HCT116 (cell line): ENCODE measurements at regions not wholly inside any gene's neighbourhood (a gene's known extent, or its start where the extent isn't known, plus 50 kb on each side); places are given as distances from the start of the nearest gene placed in this dataset.

Experiments
- ATAC-seq: fragments of 200-7000 bp; cut with Tn5 transposase; 2 replicates; pipeline ENCODE4 v1.9.1; 2020; ENCODE audit warnings: mild to moderate bottlenecking, moderate library complexity
- BruUV-seq: library from RNA; stranded (reverse); fragments of 400-500 nt; replicated peaks from 2 replicates; lab custom pipeline; 2021; lab: Mats Ljungman, UMichigan
- CTCF ChIA-PET: fragments of 300-600 bp; sonication (Branson Sonifier 250); formaldehyde crosslinking; loops from one replicate; lab custom pipeline; 2021; ENCODE audit warnings: antibody characterized with exemption; lab: Charles Lee
- POLR2A ChIA-PET: fragments of 300-600, 350-600 bp; sonication (Branson Sonifier 250); formaldehyde crosslinking; loops from one replicate; lab custom pipeline; 2021; ENCODE audit warnings: antibody characterized with exemption; lab: Charles Lee
- RAD21 ChIA-PET, 2 experiments: fragments of 300-600 bp; sonication (Branson Sonifier 250); formaldehyde crosslinking; loops; one replicate each; lab custom pipeline; 2023; ENCODE audit warnings: low total read pairs in 2 of 2; ENCODE audit not compliant: uncharacterized antibody in 2 of 2, unreplicated experiment in 2 of 2, low non-redundant PET in 1 of 2; lab: Charles Lee
- DNase-seq: peaks from one replicate; pipeline ENCODE4 v3.0.0-alpha.2; 2010; ENCODE audit warnings: low read depth, low spot score
- H2AFZ ChIP-seq: fragments of 200-600 bp; shearing (Covaris generic), sonication (generic); 2 replicates; pipeline ENCODE4 v1.6.1; 2017; ENCODE audit warnings: low read depth, mixed run types, mixed read lengths, antibody characterized with exemption, low read length; ENCODE audit not compliant: poor library complexity, severe bottlenecking
- H3K27ac ChIP-seq: 2 replicates; pipeline ENCODE4 v1.5.1; 2012; ENCODE audit warnings: low read depth, low read length
- H3K27me3 ChIP-seq: fragments of 200-600 bp; sonication (generic); 2 replicates; pipeline ENCODE4 v1.6.1; 2016; ENCODE audit warnings: mixed run types, low read length, mixed read lengths; ENCODE audit not compliant: insufficient read depth
- H3K36me3 ChIP-seq, 2 experiments: fragments of 200-500 bp in 1 of 2; fragments of 200-600 bp in 1 of 2; sonication (Bioruptor generic) in 1 of 2; sonication (generic) in 1 of 2; 2 replicates each; pipeline versions ENCODE4 v1.5.1 to v1.6.1; 2014 to 2016; ENCODE audit warnings: low read length in 2 of 2, inconsistent platforms in 1 of 2, mixed read lengths in 1 of 2, mixed run types in 1 of 2; ENCODE audit not compliant: insufficient read depth in 2 of 2, control insufficient read depth in 1 of 2
- H3K4me1 ChIP-seq, 2 experiments: fragments of 200-600 bp in 1 of 2; sonication (generic) in 1 of 2; 2 replicates each; pipeline versions ENCODE4 v1.5.1 to v1.6.1; 2012 to 2017; ENCODE audit warnings: low read length in 2 of 2, inconsistent platforms in 1 of 2, mild to moderate bottlenecking in 1 of 2, mixed read lengths in 1 of 2, mixed run types in 1 of 2, moderate library complexity in 1 of 2; ENCODE audit not compliant: insufficient read depth in 2 of 2, control insufficient read depth in 1 of 2
- H3K4me2 ChIP-seq: fragments of 200-600 bp; sonication (generic); 2 replicates; pipeline ENCODE4 v1.6.1; 2017; ENCODE audit warnings: mixed run types, low read length, mixed read lengths
- H3K4me3 ChIP-seq, 2 experiments: fragments of 200-600 bp in 1 of 2; sonication (generic) in 1 of 2; replicated peaks in 1 of 2; 2 replicates each; pipeline ENCODE4 v1.5.1; 2011 to 2016; ENCODE audit warnings: low read length in 2 of 2, control low read depth in 1 of 2, low read depth in 1 of 2, mild to moderate bottlenecking in 1 of 2, mixed read lengths in 1 of 2, mixed run types in 1 of 2
- H3K79me2 ChIP-seq: fragments of 200-600 bp; sonication (generic); 2 replicates; pipeline ENCODE4 v1.6.1; 2017; ENCODE audit warnings: mild to moderate bottlenecking, mixed run types, low read length, moderate library complexity, mixed read lengths; ENCODE audit not compliant: insufficient read depth
- H3K9ac ChIP-seq: fragments of 200-600 bp; sonication (generic); 2 replicates; pipeline ENCODE4 v1.6.1; 2016; ENCODE audit warnings: low read length, mixed read lengths
- H3K9me2 ChIP-seq: fragments of 200-600 bp; sonication (generic), shearing (Covaris generic); 2 replicates; pipeline ENCODE4 v1.6.1; 2017; ENCODE audit warnings: mixed run types, mild to moderate bottlenecking, moderate library complexity; ENCODE audit not compliant: insufficient read depth
- H3K9me3 ChIP-seq, 2 experiments: fragments of 200-500 bp in 1 of 2; fragments of 200-600 bp in 1 of 2; sonication (Bioruptor generic) in 1 of 2; sonication (generic) in 1 of 2; 2 replicates each; pipeline ENCODE4 v1.6.1; 2014 to 2017; ENCODE audit warnings: low read length in 2 of 2, mixed read lengths in 2 of 2, inconsistent platforms in 1 of 2, low read depth in 1 of 2, mild to moderate bottlenecking in 1 of 2, mixed run types in 1 of 2, moderate library complexity in 1 of 2; ENCODE audit not compliant: control insufficient read depth in 1 of 2, insufficient read depth in 1 of 2
- H4K20me1 ChIP-seq: fragments of 200-600 bp; sonication (generic), shearing (Covaris generic); 2 replicates; pipeline ENCODE4 v1.6.1; 2017; ENCODE audit warnings: mixed run types, mild to moderate bottlenecking, moderate library complexity; ENCODE audit not compliant: insufficient read depth
- EZH2 ChIP-seq: fragments of 200-600 bp; sonication (generic); IDR thresholded peaks from 2 replicates; pipeline ENCODE4 v1.6.1; 2017; ENCODE audit warnings: antibody characterized with exemption, mixed run types
- EZH2phosphoT487 ChIP-seq: fragments of 200-600 bp; IDR thresholded peaks from 2 replicates; pipeline ENCODE4 v1.6.1; 2018; ENCODE audit warnings: antibody characterized with exemption, borderline replicate concordance
- JUND ChIP-seq: IDR thresholded peaks from 2 replicates; pipeline ENCODE4 v1.6.1; 2012
- POLR2A ChIP-seq: IDR thresholded peaks from 2 replicates; pipeline ENCODE4 v1.7.0; 2011; ENCODE audit warnings: borderline replicate concordance; ENCODE audit not compliant: insufficient read depth, insufficient read length; ENCODE audit errors: extremely low read depth
- SP1 ChIP-seq: IDR thresholded peaks from 2 replicates; pipeline ENCODE4 v1.6.1; 2012; ENCODE audit warnings: low read depth
- SRF ChIP-seq: IDR thresholded peaks from 2 replicates; pipeline ENCODE4 v1.6.1; 2012; ENCODE audit warnings: low read depth
- YY1 ChIP-seq: IDR thresholded peaks from 2 replicates; pipeline ENCODE4 v1.6.1; 2011; ENCODE audit warnings: low read length, low read depth, moderate library complexity, mild to moderate bottlenecking; ENCODE audit not compliant: insufficient replicate concordance; ENCODE audit errors: extremely low read depth
- intact Hi-C: fragments of 100-400 bp; cut with micrococcal nuclease; formaldehyde crosslinking; loops from 2 replicates; pipeline ENCODE4 v1.10.0; 2022
- TF ChIP-seq, protein P1 (sequence below): IDR thresholded peaks from 2 replicates; pipeline ENCODE4 v1.6.1; 2012; ENCODE audit warnings: low read depth
- TF ChIP-seq, protein P2 (sequence below): IDR thresholded peaks from 2 replicates; pipeline ENCODE4 v1.6.1; 2012

DNA sequence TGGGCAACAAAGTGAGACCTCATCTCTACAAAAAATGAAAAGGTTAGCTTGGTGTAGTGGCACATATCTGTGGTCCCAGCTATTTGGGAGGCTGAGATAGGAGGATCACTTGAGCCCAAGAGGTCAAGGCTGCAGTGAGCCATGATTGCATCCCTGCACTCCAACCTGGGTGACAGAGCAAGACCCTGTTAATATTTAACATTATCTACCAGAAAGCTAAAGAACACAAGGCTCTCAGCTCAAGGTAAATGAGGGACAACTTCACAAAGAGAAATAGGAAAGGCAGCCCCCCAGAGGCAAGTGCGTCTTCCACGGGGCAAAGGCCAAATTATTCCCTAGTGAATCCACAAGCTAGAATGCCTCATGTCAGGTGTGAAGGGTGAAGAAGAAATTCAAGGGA, 109.6 kb upstream of the PFKP start (continued):
- TF ChIP-seq, protein P1, sequence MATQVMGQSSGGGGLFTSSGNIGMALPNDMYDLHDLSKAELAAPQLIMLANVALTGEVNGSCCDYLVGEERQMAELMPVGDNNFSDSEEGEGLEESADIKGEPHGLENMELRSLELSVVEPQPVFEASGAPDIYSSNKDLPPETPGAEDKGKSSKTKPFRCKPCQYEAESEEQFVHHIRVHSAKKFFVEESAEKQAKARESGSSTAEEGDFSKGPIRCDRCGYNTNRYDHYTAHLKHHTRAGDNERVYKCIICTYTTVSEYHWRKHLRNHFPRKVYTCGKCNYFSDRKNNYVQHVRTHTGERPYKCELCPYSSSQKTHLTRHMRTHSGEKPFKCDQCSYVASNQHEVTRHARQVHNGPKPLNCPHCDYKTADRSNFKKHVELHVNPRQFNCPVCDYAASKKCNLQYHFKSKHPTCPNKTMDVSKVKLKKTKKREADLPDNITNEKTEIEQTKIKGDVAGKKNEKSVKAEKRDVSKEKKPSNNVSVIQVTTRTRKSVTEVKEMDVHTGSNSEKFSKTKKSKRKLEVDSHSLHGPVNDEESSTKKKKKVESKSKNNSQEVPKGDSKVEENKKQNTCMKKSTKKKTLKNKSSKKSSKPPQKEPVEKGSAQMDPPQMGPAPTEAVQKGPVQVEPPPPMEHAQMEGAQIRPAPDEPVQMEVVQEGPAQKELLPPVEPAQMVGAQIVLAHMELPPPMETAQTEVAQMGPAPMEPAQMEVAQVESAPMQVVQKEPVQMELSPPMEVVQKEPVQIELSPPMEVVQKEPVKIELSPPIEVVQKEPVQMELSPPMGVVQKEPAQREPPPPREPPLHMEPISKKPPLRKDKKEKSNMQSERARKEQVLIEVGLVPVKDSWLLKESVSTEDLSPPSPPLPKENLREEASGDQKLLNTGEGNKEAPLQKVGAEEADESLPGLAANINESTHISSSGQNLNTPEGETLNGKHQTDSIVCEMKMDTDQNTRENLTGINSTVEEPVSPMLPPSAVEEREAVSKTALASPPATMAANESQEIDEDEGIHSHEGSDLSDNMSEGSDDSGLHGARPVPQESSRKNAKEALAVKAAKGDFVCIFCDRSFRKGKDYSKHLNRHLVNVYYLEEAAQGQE: no peak
- TF ChIP-seq, protein P2, sequence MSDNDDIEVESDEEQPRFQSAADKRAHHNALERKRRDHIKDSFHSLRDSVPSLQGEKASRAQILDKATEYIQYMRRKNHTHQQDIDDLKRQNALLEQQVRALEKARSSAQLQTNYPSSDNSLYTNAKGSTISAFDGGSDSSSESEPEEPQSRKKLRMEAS: no peak
- TF ChIP-seq JUND: no peak
- TF ChIP-seq POLR2A: no peak
- no peak for TF ChIP-seq SP1
- no peak for TF ChIP-seq YY1
- TF ChIP-seq EZH2phosphoT487: no peak
- TF ChIP-seq, all 23 proteins: peak for 0

DNA sequence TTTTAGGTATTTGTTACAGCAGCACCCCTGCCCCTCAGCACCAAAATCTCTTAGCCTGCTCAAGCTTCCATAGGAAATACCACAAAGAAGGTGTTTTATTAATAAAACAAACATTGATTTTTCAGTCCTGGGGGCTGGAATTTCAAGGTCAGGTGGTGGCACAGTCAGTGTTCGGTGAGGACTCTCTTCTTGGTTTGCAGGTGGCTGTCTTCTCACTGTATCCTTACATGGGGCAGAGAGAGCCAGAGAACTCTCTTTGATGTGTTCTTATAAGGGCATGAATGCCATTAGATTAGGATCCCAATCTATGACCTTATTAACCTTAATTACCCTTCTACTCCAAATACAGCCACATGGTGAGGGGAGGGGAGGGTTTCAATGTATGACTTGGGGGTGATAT, 112.3 kb upstream of the PFKP start:
- Histone ChIP-seq H3K4me3 (no peak overlapping the region), H3K9me2 (no peaks in the 10 kb centered on the region), H3K27me3 (peaks cover 28% of the 10 kb centered on the region; the same call in 1 of the 2 replicates), H4K20me1 (no peaks in the 10 kb centered on the region), H3K36me3 (no peaks in the 10 kb centered on the region), H3K79me2 (no peaks in the 10 kb centered on the region), H3K4me2 (no peak overlapping the region), H2AFZ (no peak overlapping the region), H3K9ac (no peak overlapping the region), H3K27ac (no peak overlapping the region), H3K9me3 (no peaks in the 10 kb centered on the region), H3K4me1 (peaks cover 0 to 4% of the 10 kb centered on the region in 2 experiments; a peak in 1 of 4 replicates)
- intact Hi-C loops: no loop called here
- no TSS peak for BruUV-seq
- ATAC-seq (no peak), DNase-seq (no peak)
- RAD21 ChIA-PET: no interaction called here
- POLR2A ChIA-PET: no interaction called here
- CTCF ChIA-PET: no interaction called here
- TF ChIP-seq, protein P2: no peak
- TF ChIP-seq YY1: no peak
- TF ChIP-seq EZH2: no peak
- no peak for TF ChIP-seq SRF
